CD4-positive, alpha-beta T cell (primary cell): ENCODE measurements at regions not wholly inside any gene's neighbourhood (a gene's known extent, or its start where the extent isn't known, plus 50 kb on each side); places are given as distances from the start of the nearest gene placed in this dataset.

Source experiments
- ATAC-seq: fragments of 200-7000 bp; cut with Tn5 transposase; one replicate; pipeline ENCODE4 v1.10.0; 2022; ENCODE audit warnings: mild to moderate bottlenecking; ENCODE audit not compliant: poor library complexity
- CTCF ChIA-PET: fragments of 350-600 bp; sonication (Branson Sonifier 250); formaldehyde crosslinking; loops from one replicate; lab custom pipeline; 2021; ENCODE audit warnings: antibody characterized with exemption, inconsistent platforms; lab: Charles Lee
- POLR2A ChIA-PET: fragments of 350-600 bp; sonication (Branson Sonifier 250); formaldehyde crosslinking; loops from one replicate; lab custom pipeline; 2021; ENCODE audit warnings: antibody characterized with exemption, inconsistent platforms; lab: Charles Lee
- DNase-seq, 14 experiments: peaks; one replicate each; pipeline ENCODE4 v3.0.0-alpha.2; 2013 to 2020; ENCODE audit warnings: mixed read lengths in 2 of 14
- H3K27ac ChIP-seq, 2 donors: one replicate each; pipeline versions ENCODE4 v1.5.1 to v1.7.0; 2013; ENCODE audit warnings: low read length in 2 of 2, low read depth in 1 of 2, mild to moderate bottlenecking in 1 of 2
- H3K27me3 ChIP-seq, 2 experiments: 1 replicate in 1 of 2; 2 replicates in 1 of 2; pipeline versions ENCODE4 v1.6.1 to v1.7.0; 2013; ENCODE audit warnings: low read length in 2 of 2, control low read depth in 1 of 2, mild to moderate bottlenecking in 1 of 2, moderate library complexity in 1 of 2; ENCODE audit not compliant: insufficient read depth in 2 of 2, control insufficient read depth in 1 of 2
- H3K36me3 ChIP-seq: one replicate; pipeline ENCODE4 v1.6.1; 2013; ENCODE audit warnings: low read length, control low read depth; ENCODE audit not compliant: insufficient read depth
- H3K4me1 ChIP-seq: one replicate; pipeline ENCODE4 v1.6.1; 2013; ENCODE audit warnings: low read length, control low read depth; ENCODE audit not compliant: insufficient read depth
- H3K4me3 ChIP-seq: one replicate; pipeline ENCODE4 v1.5.1; 2013; ENCODE audit warnings: mild to moderate bottlenecking, low read length, moderate library complexity
- H3K9me3 ChIP-seq, 2 experiments: 1 replicate in 1 of 2; 2 replicates in 1 of 2; pipeline versions ENCODE4 v1.6.1 to v1.7.0; 2013; ENCODE audit warnings: low read length in 2 of 2, mild to moderate bottlenecking in 2 of 2, control low read depth in 1 of 2, moderate library complexity in 1 of 2; ENCODE audit not compliant: control insufficient read depth in 1 of 2, insufficient read depth in 1 of 2
- H3K27ac Mint-ChIP-seq: one replicate; pipeline ENCODE4 v1.8.0; 2020; ENCODE audit warnings: mixed read lengths
- H3K27me3 Mint-ChIP-seq: one replicate; pipeline ENCODE4 v1.8.0; 2021; ENCODE audit warnings: mixed read lengths
- H3K36me3 Mint-ChIP-seq: one replicate; pipeline ENCODE4 v1.8.0; 2021; ENCODE audit warnings: low read depth, mixed read lengths
- H3K4me1 Mint-ChIP-seq: one replicate; pipeline ENCODE4 v1.8.0; 2021; ENCODE audit warnings: low read depth, mixed read lengths
- H3K4me3 Mint-ChIP-seq: one replicate; pipeline ENCODE4 v1.8.0; 2020; ENCODE audit warnings: mild to moderate bottlenecking, mixed read lengths
- H3K9me3 Mint-ChIP-seq: one replicate; pipeline ENCODE4 v1.8.0; 2020; ENCODE audit warnings: mixed read lengths
- CTCF ChIP-seq: fragments of 200-600 bp; IDR thresholded peaks from one replicate; pipeline ENCODE4 v1.8.0; 2022; ENCODE audit warnings: antibody characterized with exemption, mild to moderate bottlenecking
- intact Hi-C, 2 experiments: fragments of 100-400 bp; cut with DNase I in 1 of 2; cut with micrococcal nuclease in 1 of 2; formaldehyde crosslinking; loops; one replicate each; pipeline versions ENCODE4 v1.15.1 to v1.9.0; 2023 to 2025; cut with DNase I, micrococcal nuclease

GRCh38 chr21:26226724-26227123, 56.2 kb upstream of the APP start:
- no peaks in the 10 kb centered on the region for H3K36me3 Mint-ChIP-seq
- no peaks in the 10 kb centered on the region for H3K4me1 Mint-ChIP-seq
- TF ChIP-seq CTCF = no peak
- H3K36me3 ChIP-seq = no peaks in the 10 kb centered on the region
- H3K27ac Mint-ChIP-seq = no peak overlapping the region
- ChIA-PET POLR2A (no interaction called here), CTCF (no interaction called here)
- H3K9me3 Mint-ChIP-seq = no peaks in the 10 kb centered on the region
- H3K27ac ChIP-seq = no peak overlapping the region
- no peak overlapping the region for H3K4me3 Mint-ChIP-seq
- H3K27me3 ChIP-seq = no peaks in the 10 kb centered on the region
- ATAC-seq (no peak), DNase-seq (no peak)
- H3K4me3 ChIP-seq = no peak overlapping the region
- no peaks in the 10 kb centered on the region for H3K4me1 ChIP-seq
- H3K27me3 Mint-ChIP-seq = peaks cover 7% of the 10 kb centered on the region
- no peaks in the 10 kb centered on the region for H3K9me3 ChIP-seq
- intact Hi-C loops = no loop called here

- ATAC-seq (no peak), DNase-seq (no peak)
- intact Hi-C loops = no loop called here
- no peaks in the 10 kb centered on the region for H3K4me1 ChIP-seq
- CTCF ChIA-PET = no interaction called here
- TF ChIP-seq CTCF = no peak
- no peak overlapping the region for H3K27ac ChIP-seq
- no peak overlapping the region for H3K4me3 ChIP-seq
- no peaks in the 10 kb centered on the region for H3K27me3 ChIP-seq
- no peaks in the 10 kb centered on the region for H3K9me3 ChIP-seq
- H3K27ac Mint-ChIP-seq = no peak overlapping the region
- H3K9me3 Mint-ChIP-seq = no peaks in the 10 kb centered on the region
- no peaks in the 10 kb centered on the region for H3K4me1 Mint-ChIP-seq
- H3K36me3 ChIP-seq = no peaks in the 10 kb centered on the region
- H3K36me3 Mint-ChIP-seq = no peaks in the 10 kb centered on the region
- no peak overlapping the region for H3K4me3 Mint-ChIP-seq
- POLR2A ChIA-PET = no interaction called here
- H3K27me3 Mint-ChIP-seq = peaks cover 7% of the 10 kb centered on the region
These were observed 54.5 kb upstream of the APP start for GRCh38 chr21:26225046-26225445.

GRCh38 chr21:26224366-26224765, 53.8 kb upstream of the APP start:
- no peak for TF ChIP-seq CTCF
- POLR2A ChIA-PET = no interaction called here
- intact Hi-C loops = no loop called here

More at GRCh38 chr21:26224366-26224765, 53.8 kb upstream of the APP start:
- Mint-ChIP-seq H3K36me3 (no peaks in the 10 kb centered on the region), H3K27ac (no peak overlapping the region), H3K4me3 (no peak overlapping the region), H3K9me3 (no peaks in the 10 kb centered on the region), H3K4me1 (no peaks in the 10 kb centered on the region), H3K27me3 (peaks cover 7% of the 10 kb centered on the region)
- Histone ChIP-seq H3K9me3 (no peaks in the 10 kb centered on the region), H3K27ac (no peak overlapping the region), H3K36me3 (no peaks in the 10 kb centered on the region), H3K27me3 (no peaks in the 10 kb centered on the region), H3K4me3 (no peak overlapping the region), H3K4me1 (no peaks in the 10 kb centered on the region)
- CTCF ChIA-PET = no interaction called here
- DNase-seq = no peak
- ATAC-seq = no peak
